HEK293 (cell line): ENCODE measurements at regions not wholly inside any gene's neighbourhood (a gene's known extent, or its start where the extent isn't known, plus 50 kb on each side); places are given as distances from the start of the nearest gene placed in this dataset.

Experiments
- BCL11B ChIP-seq: fragments of 450-650 bp; formaldehyde crosslinking; IDR thresholded peaks from 2 replicates; pipeline ENCODE4 v1.5.1; 2016; ENCODE audit warnings: low read depth, missing biosample characterization, missing genetic modification characterization
- BCL6B ChIP-seq: fragments of 450-650 bp; formaldehyde crosslinking; IDR thresholded peaks from 2 replicates; pipeline ENCODE4 v1.5.1; 2017; ENCODE audit warnings: missing biosample characterization, missing genetic modification characterization
- GLIS1 ChIP-seq: fragments of 450-650 bp; formaldehyde crosslinking; IDR thresholded peaks from 2 replicates; pipeline ENCODE4 v1.5.1; 2016; ENCODE audit warnings: missing biosample characterization, missing genetic modification characterization
- HOXA7 ChIP-seq: sonication (generic); formaldehyde crosslinking; IDR thresholded peaks from 2 replicates; pipeline ENCODE4 v1.8.1; 2022; ENCODE audit warnings: missing genetic modification reagents, borderline replicate concordance
- HOXC10 ChIP-seq: sonication (generic); formaldehyde crosslinking; IDR thresholded peaks from 2 replicates; pipeline ENCODE4 v1.8.1; 2023; ENCODE audit warnings: mild to moderate bottlenecking, missing genetic modification reagents
- MZF1 ChIP-seq: fragments of 450-650 bp; formaldehyde crosslinking; IDR thresholded peaks from 2 replicates; pipeline ENCODE4 v1.5.1; 2017; ENCODE audit warnings: missing biosample characterization, missing genetic modification characterization, borderline replicate concordance
- RBAK ChIP-seq: fragments of 450-650 bp; formaldehyde crosslinking; IDR thresholded peaks from 2 replicates; pipeline ENCODE4 v1.5.1; 2016; ENCODE audit warnings: missing biosample characterization, missing genetic modification characterization
- SALL2 ChIP-seq: fragments of 450-650 bp; formaldehyde crosslinking; IDR thresholded peaks from 2 replicates; pipeline ENCODE4 v1.5.0; 2017; ENCODE audit warnings: missing biosample characterization, mild to moderate bottlenecking, missing genetic modification characterization, borderline replicate concordance
- SETDB1 ChIP-seq: IDR thresholded peaks from one replicate; pipeline ENCODE4 v1.6.1; 2017; ENCODE audit warnings: mild to moderate bottlenecking, low read length, moderate library complexity, mixed read lengths; ENCODE audit not compliant: insufficient read length
- SP2 ChIP-seq: fragments of 450-650 bp; formaldehyde crosslinking; IDR thresholded peaks from 2 replicates; pipeline ENCODE4 v1.5.1; 2016; ENCODE audit warnings: missing biosample characterization, missing genetic modification characterization
- SP7 ChIP-seq: fragments of 450-650 bp; formaldehyde crosslinking; IDR thresholded peaks from 2 replicates; pipeline ENCODE4 v1.5.1; 2016; ENCODE audit warnings: missing biosample characterization, missing genetic modification characterization
- YY1 ChIP-seq: fragments of 450-650 bp; formaldehyde crosslinking; IDR thresholded peaks from 2 replicates; pipeline ENCODE4 v1.5.1; 2018; ENCODE audit warnings: missing biosample characterization, missing genetic modification characterization
- ZBTB20 ChIP-seq: fragments of 450-650 bp; formaldehyde crosslinking; IDR thresholded peaks from 2 replicates; pipeline ENCODE4 v1.5.1; 2016; ENCODE audit warnings: missing biosample characterization, missing genetic modification characterization
- ZBTB8A ChIP-seq: fragments of 450-650 bp; formaldehyde crosslinking; IDR thresholded peaks from 2 replicates; pipeline ENCODE4 v1.5.1; 2016; ENCODE audit warnings: missing biosample characterization, missing genetic modification characterization
- ZFHX2 ChIP-seq: fragments of 450-650 bp; formaldehyde crosslinking; conservative IDR thresholded peaks from 2 replicates; pipeline ENCODE4 v1.5.1; 2016; ENCODE audit warnings: missing biosample characterization, missing genetic modification characterization
- ZNF132 ChIP-seq: fragments of 450-650 bp; formaldehyde crosslinking; IDR thresholded peaks from 2 replicates; pipeline ENCODE4 v1.5.1; 2017; ENCODE audit warnings: missing biosample characterization, missing genetic modification characterization, borderline replicate concordance
- ZNF138 ChIP-seq: fragments of 450-650 bp; formaldehyde crosslinking; IDR thresholded peaks from 2 replicates; pipeline ENCODE4 v1.5.1; 2016; ENCODE audit warnings: missing biosample characterization, missing genetic modification characterization, borderline replicate concordance
- ZNF174 ChIP-seq: fragments of 450-650 bp; formaldehyde crosslinking; IDR thresholded peaks from 2 replicates; pipeline ENCODE4 v1.5.0; 2017; ENCODE audit warnings: missing biosample characterization, mild to moderate bottlenecking, missing genetic modification characterization
- ZNF175 ChIP-seq: fragments of 450-650 bp; formaldehyde crosslinking; IDR thresholded peaks from 2 replicates; pipeline ENCODE4 v1.5.1; 2016; ENCODE audit warnings: missing biosample characterization, missing genetic modification characterization
- ZNF211 ChIP-seq: fragments of 450-650 bp; formaldehyde crosslinking; IDR thresholded peaks from 2 replicates; pipeline ENCODE4 v1.5.1; 2016; ENCODE audit warnings: low read depth, missing biosample characterization, missing genetic modification characterization
- ZNF223 ChIP-seq: fragments of 450-650 bp; formaldehyde crosslinking; IDR thresholded peaks from 2 replicates; pipeline ENCODE4 v1.5.1; 2016; ENCODE audit warnings: missing biosample characterization, missing genetic modification characterization
- ZNF335 ChIP-seq: fragments of 450-650 bp; formaldehyde crosslinking; conservative IDR thresholded peaks from 2 replicates; pipeline ENCODE4 v1.5.1; 2016; ENCODE audit warnings: missing biosample characterization, missing genetic modification characterization
- ZNF48 ChIP-seq: fragments of 450-650 bp; formaldehyde crosslinking; IDR thresholded peaks from 2 replicates; pipeline ENCODE4 v1.5.1; 2016; ENCODE audit warnings: missing biosample characterization, missing genetic modification characterization
- ZNF514 ChIP-seq: fragments of 450-650 bp; formaldehyde crosslinking; IDR thresholded peaks from 2 replicates; pipeline ENCODE4 v1.5.1; 2016; ENCODE audit warnings: missing biosample characterization, missing genetic modification characterization
- ZNF544 ChIP-seq: fragments of 450-650 bp; formaldehyde crosslinking; IDR thresholded peaks from 2 replicates; pipeline ENCODE4 v1.5.0; 2017; ENCODE audit warnings: missing biosample characterization, missing genetic modification characterization
- ZNF549 ChIP-seq: fragments of 450-650 bp; IDR thresholded peaks from 2 replicates; pipeline ENCODE4 v1.5.1; 2018; ENCODE audit warnings: missing biosample characterization, missing genetic modification characterization, mild to moderate bottlenecking, inconsistent platforms, moderate library complexity
- ZNF555 ChIP-seq: fragments of 450-650 bp; formaldehyde crosslinking; conservative IDR thresholded peaks from 2 replicates; pipeline ENCODE4 v1.5.1; 2017; ENCODE audit warnings: missing biosample characterization, mild to moderate bottlenecking, missing genetic modification characterization, inconsistent platforms
- ZNF610 ChIP-seq: fragments of 450-650 bp; formaldehyde crosslinking; IDR thresholded peaks from 2 replicates; pipeline ENCODE4 v1.5.1; 2016; ENCODE audit warnings: missing biosample characterization, missing genetic modification characterization, borderline replicate concordance
- ZNF658 ChIP-seq: fragments of 450-650 bp; formaldehyde crosslinking; IDR thresholded peaks from 2 replicates; pipeline ENCODE4; 2016; ENCODE audit warnings: missing biosample characterization, missing genetic modification characterization
- ZNF660 ChIP-seq: fragments of 450-650 bp; IDR thresholded peaks from 2 replicates; pipeline ENCODE4 v1.5.1; 2018; ENCODE audit warnings: missing biosample characterization, mild to moderate bottlenecking, missing genetic modification characterization
- ZNF664 ChIP-seq: fragments of 450-650 bp; formaldehyde crosslinking; IDR thresholded peaks from 2 replicates; pipeline ENCODE4 v1.5.1; 2016; ENCODE audit warnings: missing biosample characterization, missing genetic modification characterization
- ZNF677 ChIP-seq: fragments of 450-650 bp; IDR thresholded peaks from 2 replicates; pipeline ENCODE4 v1.5.0; 2018; ENCODE audit warnings: missing biosample characterization, mild to moderate bottlenecking, missing genetic modification characterization, moderate library complexity
- ZNF768 ChIP-seq: fragments of 450-650 bp; formaldehyde crosslinking; IDR thresholded peaks from 2 replicates; pipeline ENCODE4 v1.5.1; 2018; ENCODE audit warnings: missing biosample characterization, mild to moderate bottlenecking, missing genetic modification characterization
- ZNF777 ChIP-seq: fragments of 450-650 bp; formaldehyde crosslinking; IDR thresholded peaks from 2 replicates; pipeline ENCODE4 v1.5.1; 2017; ENCODE audit warnings: missing biosample characterization, missing genetic modification characterization, borderline replicate concordance
- ZXDB ChIP-seq: fragments of 450-650 bp; formaldehyde crosslinking; IDR thresholded peaks from 2 replicates; pipeline ENCODE4 v1.5.1; 2016; ENCODE audit warnings: missing biosample characterization, missing genetic modification characterization
- TF ChIP-seq, protein P1 (sequence below): fragments of 450-650 bp; formaldehyde crosslinking; IDR thresholded peaks from 2 replicates; pipeline ENCODE4 v1.5.1; 2016; ENCODE audit warnings: missing biosample characterization, missing genetic modification characterization
- TF ChIP-seq, protein P2 (sequence below): fragments of 450-650 bp; formaldehyde crosslinking; IDR thresholded peaks from 2 replicates; pipeline ENCODE4 v1.5.1; 2016; ENCODE audit warnings: missing biosample characterization, missing genetic modification characterization
- TF ChIP-seq, protein P3 (sequence below): fragments of 450-650 bp; formaldehyde crosslinking; IDR thresholded peaks from 2 replicates; pipeline ENCODE4 v1.5.1; 2017; ENCODE audit warnings: missing biosample characterization, missing genetic modification characterization

- TF ChIP-seq, protein P1, sequence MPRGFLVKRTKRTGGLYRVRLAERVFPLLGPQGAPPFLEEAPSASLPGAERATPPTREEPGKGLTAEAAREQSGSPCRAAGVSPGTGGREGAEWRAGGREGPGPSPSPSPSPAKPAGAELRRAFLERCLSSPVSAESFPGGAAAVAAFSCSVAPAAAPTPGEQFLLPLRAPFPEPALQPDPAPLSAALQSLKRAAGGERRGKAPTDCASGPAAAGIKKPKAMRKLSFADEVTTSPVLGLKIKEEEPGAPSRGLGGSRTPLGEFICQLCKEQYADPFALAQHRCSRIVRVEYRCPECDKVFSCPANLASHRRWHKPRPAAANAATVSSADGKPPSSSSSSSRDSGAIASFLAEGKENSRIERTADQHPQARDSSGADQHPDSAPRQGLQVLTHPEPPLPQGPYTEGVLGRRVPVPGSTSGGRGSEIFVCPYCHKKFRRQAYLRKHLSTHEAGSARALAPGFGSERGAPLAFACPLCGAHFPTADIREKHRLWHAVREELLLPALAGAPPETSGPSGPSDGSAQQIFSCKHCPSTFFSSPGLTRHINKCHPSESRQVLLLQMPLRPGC (tag by site-specific recombination): no peak
- no peak for TF ChIP-seq HOXC10 (CRISPR knock-in tag)
- no peak for TF ChIP-seq ZNF777
- no peak for TF ChIP-seq SETDB1
- TF ChIP-seq SP2 (tag by site-specific recombination): no peak
- no peak for TF ChIP-seq ZNF48 (tag by site-specific recombination)
- TF ChIP-seq HOXA7 (CRISPR knock-in tag): no peak
- no peak for TF ChIP-seq ZNF555 (tag by site-specific recombination)
- no peak for TF ChIP-seq ZNF768 (tag by site-specific recombination)
- TF ChIP-seq ZNF211: no peak
- TF ChIP-seq ZNF544: no peak
- TF ChIP-seq ZNF677 (tag by site-specific recombination): no peak
- TF ChIP-seq ZNF549 (tag by site-specific recombination): no peak
- no peak for TF ChIP-seq YY1 (tag by site-specific recombination)
- TF ChIP-seq ZNF664: no peak
- peak; percentile 36 for TF ChIP-seq ZBTB8A (tag by site-specific recombination)
- TF ChIP-seq ZNF514: no peak
- TF ChIP-seq, protein P2, sequence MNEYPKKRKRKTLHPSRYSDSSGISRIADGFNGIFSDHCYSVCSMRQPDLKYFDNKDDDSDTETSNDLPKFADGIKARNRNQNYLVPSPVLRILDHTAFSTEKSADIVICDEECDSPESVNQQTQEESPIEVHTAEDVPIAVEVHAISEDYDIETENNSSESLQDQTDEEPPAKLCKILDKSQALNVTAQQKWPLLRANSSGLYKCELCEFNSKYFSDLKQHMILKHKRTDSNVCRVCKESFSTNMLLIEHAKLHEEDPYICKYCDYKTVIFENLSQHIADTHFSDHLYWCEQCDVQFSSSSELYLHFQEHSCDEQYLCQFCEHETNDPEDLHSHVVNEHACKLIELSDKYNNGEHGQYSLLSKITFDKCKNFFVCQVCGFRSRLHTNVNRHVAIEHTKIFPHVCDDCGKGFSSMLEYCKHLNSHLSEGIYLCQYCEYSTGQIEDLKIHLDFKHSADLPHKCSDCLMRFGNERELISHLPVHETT (tag by site-specific recombination): no peak
- TF ChIP-seq BCL11B (tag by site-specific recombination): no peak
- TF ChIP-seq ZXDB (tag by site-specific recombination): no peak
- no peak for TF ChIP-seq ZNF132 (tag by site-specific recombination)
- TF ChIP-seq BCL6B (tag by site-specific recombination): no peak
- peak; percentile 23 for TF ChIP-seq ZNF335
- no peak for TF ChIP-seq ZNF610 (tag by site-specific recombination)
- no peak for TF ChIP-seq ZBTB20 (tag by site-specific recombination)
- TF ChIP-seq MZF1 (tag by site-specific recombination): no peak
- TF ChIP-seq SALL2: no peak
- TF ChIP-seq ZNF223 (tag by site-specific recombination): no peak
- no peak for TF ChIP-seq ZNF658 (tag by site-specific recombination)
- TF ChIP-seq ZNF174 (tag by site-specific recombination): no peak
- TF ChIP-seq ZNF175: no peak
- TF ChIP-seq SP7 (tag by site-specific recombination): peak; percentile 47; the same call in 1 of the 2 replicates
- peak; percentile 40; the same call in 1 of the 2 replicates for TF ChIP-seq GLIS1 (tag by site-specific recombination)
- TF ChIP-seq ZFHX2: 0 out of 2 replicates have a peak, but pooled peaks have one; percentile 13
- no peak for TF ChIP-seq RBAK
- TF ChIP-seq ZNF138 (tag by site-specific recombination): no peak
- 0 out of 2 replicates have a peak, but pooled peaks have one; percentile 35 for TF ChIP-seq ZNF660 (tag by site-specific recombination)
- TF ChIP-seq, protein P3, sequence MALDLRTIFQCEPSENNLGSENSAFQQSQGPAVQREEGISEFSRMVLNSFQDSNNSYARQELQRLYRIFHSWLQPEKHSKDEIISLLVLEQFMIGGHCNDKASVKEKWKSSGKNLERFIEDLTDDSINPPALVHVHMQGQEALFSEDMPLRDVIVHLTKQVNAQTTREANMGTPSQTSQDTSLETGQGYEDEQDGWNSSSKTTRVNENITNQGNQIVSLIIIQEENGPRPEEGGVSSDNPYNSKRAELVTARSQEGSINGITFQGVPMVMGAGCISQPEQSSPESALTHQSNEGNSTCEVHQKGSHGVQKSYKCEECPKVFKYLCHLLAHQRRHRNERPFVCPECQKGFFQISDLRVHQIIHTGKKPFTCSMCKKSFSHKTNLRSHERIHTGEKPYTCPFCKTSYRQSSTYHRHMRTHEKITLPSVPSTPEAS (tag by site-specific recombination): no peak
Observed at GRCh38 chr10:58967551-58968388, 208.7 kb upstream of the PHYHIPL start (continued).
